Peyer's patch (tissue), 4 donors: ENCODE measurements at regions not wholly inside any gene's neighbourhood (a gene's known extent, or its start where the extent isn't known, plus 50 kb on each side); places are given as distances from the start of the nearest gene placed in this dataset.
A peak's percentile ranks its signal among the peaks of the same experiment; 100 is the strongest.

Source experiments
- DNase-seq, 3 donors: peaks; one replicate each; pipeline ENCODE4 v3.0.0-alpha.2; 2017 to 2019
- H3K27ac ChIP-seq, 4 donors: fragments of 200-600 bp; sonication (generic); one replicate each; pipeline ENCODE4 v1.5.1; 2016 to 2019
- H3K27me3 ChIP-seq, 2 donors: fragments of 200-600 bp; sonication (generic); one replicate each; pipeline ENCODE4 v1.5.1; 2019
- H3K36me3 ChIP-seq, 3 donors: fragments of 200-600 bp; sonication (generic); one replicate each; pipeline ENCODE4 v1.5.1; 2016 to 2019
- H3K4me1 ChIP-seq, 4 donors: fragments of 200-600 bp; sonication (generic); one replicate each; pipeline ENCODE4 v1.5.1; 2016 to 2019
- H3K4me3 ChIP-seq, 4 donors: fragments of 200-600 bp; sonication (generic); 1 replicate in 3 of 4; 2 replicates in 1 of 4; pipeline ENCODE4 v1.5.1; 2016 to 2019; ENCODE audit warnings: mild to moderate bottlenecking in 1 of 4
- H3K9me3 ChIP-seq, 4 donors: fragments of 200-600 bp; sonication (generic); one replicate each; pipeline ENCODE4 v1.5.1; 2016 to 2019; ENCODE audit warnings: mild to moderate bottlenecking in 1 of 4
- CTCF ChIP-seq, 6 experiments: fragments of 450-650 bp in 4 of 6; fragments of 200-600 bp in 2 of 6; sonication (generic) in 1 of 6; IDR thresholded peaks; one replicate each; pipeline ENCODE4 v1.5.1; 2017 to 2019; ENCODE audit warnings: antibody characterized with exemption in 6 of 6, mild to moderate bottlenecking in 3 of 6, moderate library complexity in 1 of 6
- POLR2A ChIP-seq, 2 donors: fragments of 450-650 bp; IDR thresholded peaks; one replicate each; pipeline ENCODE4 v1.5.1; 2017; ENCODE audit warnings: antibody characterized with exemption in 2 of 2, mild to moderate bottlenecking in 2 of 2, moderate library complexity in 2 of 2

GRCh38 chr2:61713457-61713856 lies 140.4 kb downstream of the FAM161A start:
- H3K4me1 ChIP-seq: peaks cover 0 to 5% (median 0%) of the 10 kb centered on the region in 4 donors

GRCh38 chr2:61712060-61712459 lies 141.8 kb downstream of the FAM161A start:
- TF ChIP-seq CTCF (IDR thresholded peaks at IDR 0.05) (no peak), POLR2A (IDR thresholded peaks at IDR 0.05) (no peak)
- DNase-seq: no peak
- Histone ChIP-seq H3K36me3 (no peaks in the 10 kb centered on the region), H3K9me3 (no peaks in the 10 kb centered on the region), H3K4me1 (peaks cover 0 to 5% (median 0%) of the 10 kb centered on the region in 4 donors), H3K27me3 (no peaks in the 10 kb centered on the region), H3K4me3 (no peak overlapping the region), H3K27ac (no peak overlapping the region)

More at GRCh38 chr2:61713457-61713856, 140.4 kb downstream of the FAM161A start:
- no peak for DNase-seq
- no peaks in the 10 kb centered on the region for H3K36me3 ChIP-seq
- no peaks in the 10 kb centered on the region for H3K9me3 ChIP-seq
- no peak overlapping the region for H3K4me3 ChIP-seq
- no peak overlapping the region for H3K27ac ChIP-seq
- TF ChIP-seq POLR2A (IDR thresholded peaks at IDR 0.05) (no peak), CTCF (IDR thresholded peaks at IDR 0.05) (no peak)
- H3K27me3 ChIP-seq: no peaks in the 10 kb centered on the region

GRCh38 chr2:61710711-61711110 lies 143.1 kb downstream of the FAM161A start:
- no peaks in the 10 kb centered on the region for H3K27me3 ChIP-seq
- TF ChIP-seq POLR2A (IDR thresholded peaks at IDR 0.05): no peak
- no peak for TF ChIP-seq CTCF (IDR thresholded peaks at IDR 0.05)
- H3K27ac ChIP-seq: no peak overlapping the region
- no peaks in the 10 kb centered on the region for H3K9me3 ChIP-seq
- H3K4me1 ChIP-seq: peaks cover 0 to 5% (median 0%) of the 10 kb centered on the region in 4 donors
- DNase-seq: peak in 2 of 3 donors; percentile 71 to 80
- H3K36me3 ChIP-seq: no peaks in the 10 kb centered on the region
- no peak overlapping the region for H3K4me3 ChIP-seq

GRCh38 chr2:61707984-61708852 lies 145.6 kb downstream of the FAM161A start:
- H3K4me3 ChIP-seq: no peak overlapping the region
- TF ChIP-seq CTCF (IDR thresholded peaks at IDR 0.05): no peak
- no peak for TF ChIP-seq POLR2A (IDR thresholded peaks at IDR 0.05)
- H3K27ac ChIP-seq: no peak overlapping the region
- H3K4me1 ChIP-seq: peaks cover 0 to 5% (median 0%) of the 10 kb centered on the region in 4 donors
- H3K27me3 ChIP-seq: no peaks in the 10 kb centered on the region
- DNase-seq: no peak
- H3K36me3 ChIP-seq: no peaks in the 10 kb centered on the region
- no peaks in the 10 kb centered on the region for H3K9me3 ChIP-seq

- no peaks in the 10 kb centered on the region for H3K36me3 ChIP-seq
- no peak for DNase-seq
- no peak overlapping the region for H3K4me3 ChIP-seq
- H3K27me3 ChIP-seq: no peaks in the 10 kb centered on the region
- H3K9me3 ChIP-seq: no peaks in the 10 kb centered on the region
- no peak overlapping the region for H3K27ac ChIP-seq
- TF ChIP-seq POLR2A (IDR thresholded peaks at IDR 0.05): no peak
- TF ChIP-seq CTCF (IDR thresholded peaks at IDR 0.05): no peak
- H3K4me1 ChIP-seq: peaks cover 0 to 5% (median 0%) of the 10 kb centered on the region in 4 donors
Observed at GRCh38 chr2:61705625-61706024, 148.2 kb downstream of the FAM161A start.
